HCT116 (cell line): ENCODE measurements at regions not wholly inside any gene's neighbourhood (a gene's known extent, or its start where the extent isn't known, plus 50 kb on each side); places are given as distances from the start of the nearest gene placed in this dataset.

Source experiments
- ATAC-seq: fragments of 200-7000 bp; cut with Tn5 transposase; 2 replicates; pipeline ENCODE4 v1.9.1; 2020; ENCODE audit warnings: mild to moderate bottlenecking, moderate library complexity
- BruUV-seq: library from RNA; stranded (reverse); fragments of 400-500 nt; replicated peaks from 2 replicates; lab custom pipeline; 2021; lab: Mats Ljungman, UMichigan
- CTCF ChIA-PET: fragments of 300-600 bp; sonication (Branson Sonifier 250); formaldehyde crosslinking; loops from one replicate; lab custom pipeline; 2021; ENCODE audit warnings: antibody characterized with exemption; lab: Charles Lee
- POLR2A ChIA-PET: fragments of 300-600, 350-600 bp; sonication (Branson Sonifier 250); formaldehyde crosslinking; loops from one replicate; lab custom pipeline; 2021; ENCODE audit warnings: antibody characterized with exemption; lab: Charles Lee
- RAD21 ChIA-PET, 2 experiments: fragments of 300-600 bp; sonication (Branson Sonifier 250); formaldehyde crosslinking; loops; one replicate each; lab custom pipeline; 2023; ENCODE audit warnings: low total read pairs in 2 of 2; ENCODE audit not compliant: uncharacterized antibody in 2 of 2, unreplicated experiment in 2 of 2, low non-redundant PET in 1 of 2; lab: Charles Lee
- DNase-seq: peaks from one replicate; pipeline ENCODE4 v3.0.0-alpha.2; 2010; ENCODE audit warnings: low read depth, low spot score
- H2AFZ ChIP-seq: fragments of 200-600 bp; shearing (Covaris generic), sonication (generic); 2 replicates; pipeline ENCODE4 v1.6.1; 2017; ENCODE audit warnings: low read depth, mixed run types, mixed read lengths, antibody characterized with exemption, low read length; ENCODE audit not compliant: poor library complexity, severe bottlenecking
- H3K27ac ChIP-seq: 2 replicates; pipeline ENCODE4 v1.5.1; 2012; ENCODE audit warnings: low read depth, low read length
- H3K27me3 ChIP-seq: fragments of 200-600 bp; sonication (generic); 2 replicates; pipeline ENCODE4 v1.6.1; 2016; ENCODE audit warnings: mixed run types, low read length, mixed read lengths; ENCODE audit not compliant: insufficient read depth
- H3K36me3 ChIP-seq, 2 experiments: fragments of 200-500 bp in 1 of 2; fragments of 200-600 bp in 1 of 2; sonication (Bioruptor generic) in 1 of 2; sonication (generic) in 1 of 2; 2 replicates each; pipeline versions ENCODE4 v1.5.1 to v1.6.1; 2014 to 2016; ENCODE audit warnings: low read length in 2 of 2, inconsistent platforms in 1 of 2, mixed read lengths in 1 of 2, mixed run types in 1 of 2; ENCODE audit not compliant: insufficient read depth in 2 of 2, control insufficient read depth in 1 of 2
- H3K4me1 ChIP-seq, 2 experiments: fragments of 200-600 bp in 1 of 2; sonication (generic) in 1 of 2; 2 replicates each; pipeline versions ENCODE4 v1.5.1 to v1.6.1; 2012 to 2017; ENCODE audit warnings: low read length in 2 of 2, inconsistent platforms in 1 of 2, mild to moderate bottlenecking in 1 of 2, mixed read lengths in 1 of 2, mixed run types in 1 of 2, moderate library complexity in 1 of 2; ENCODE audit not compliant: insufficient read depth in 2 of 2, control insufficient read depth in 1 of 2
- H3K4me2 ChIP-seq: fragments of 200-600 bp; sonication (generic); 2 replicates; pipeline ENCODE4 v1.6.1; 2017; ENCODE audit warnings: mixed run types, low read length, mixed read lengths
- H3K4me3 ChIP-seq, 2 experiments: fragments of 200-600 bp in 1 of 2; sonication (generic) in 1 of 2; replicated peaks in 1 of 2; 2 replicates each; pipeline ENCODE4 v1.5.1; 2011 to 2016; ENCODE audit warnings: low read length in 2 of 2, control low read depth in 1 of 2, low read depth in 1 of 2, mild to moderate bottlenecking in 1 of 2, mixed read lengths in 1 of 2, mixed run types in 1 of 2
- H3K79me2 ChIP-seq: fragments of 200-600 bp; sonication (generic); 2 replicates; pipeline ENCODE4 v1.6.1; 2017; ENCODE audit warnings: mild to moderate bottlenecking, mixed run types, low read length, moderate library complexity, mixed read lengths; ENCODE audit not compliant: insufficient read depth
- H3K9ac ChIP-seq: fragments of 200-600 bp; sonication (generic); 2 replicates; pipeline ENCODE4 v1.6.1; 2016; ENCODE audit warnings: low read length, mixed read lengths
- H3K9me2 ChIP-seq: fragments of 200-600 bp; sonication (generic), shearing (Covaris generic); 2 replicates; pipeline ENCODE4 v1.6.1; 2017; ENCODE audit warnings: mixed run types, mild to moderate bottlenecking, moderate library complexity; ENCODE audit not compliant: insufficient read depth
- H3K9me3 ChIP-seq, 2 experiments: fragments of 200-500 bp in 1 of 2; fragments of 200-600 bp in 1 of 2; sonication (Bioruptor generic) in 1 of 2; sonication (generic) in 1 of 2; 2 replicates each; pipeline ENCODE4 v1.6.1; 2014 to 2017; ENCODE audit warnings: low read length in 2 of 2, mixed read lengths in 2 of 2, inconsistent platforms in 1 of 2, low read depth in 1 of 2, mild to moderate bottlenecking in 1 of 2, mixed run types in 1 of 2, moderate library complexity in 1 of 2; ENCODE audit not compliant: control insufficient read depth in 1 of 2, insufficient read depth in 1 of 2
- H4K20me1 ChIP-seq: fragments of 200-600 bp; sonication (generic), shearing (Covaris generic); 2 replicates; pipeline ENCODE4 v1.6.1; 2017; ENCODE audit warnings: mixed run types, mild to moderate bottlenecking, moderate library complexity; ENCODE audit not compliant: insufficient read depth
- ATF3 ChIP-seq: IDR thresholded peaks from 2 replicates; pipeline ENCODE4 v1.6.1; 2012
- CBX3 ChIP-seq: IDR thresholded peaks from 2 replicates; pipeline ENCODE4 v1.6.1; 2012; ENCODE audit warnings: low read depth
- EGR1 ChIP-seq: IDR thresholded peaks from 2 replicates; pipeline ENCODE4 v1.6.1; 2012; ENCODE audit warnings: low read depth
- ELF1 ChIP-seq: IDR thresholded peaks from 2 replicates; pipeline ENCODE4 v1.6.1; 2012; ENCODE audit warnings: low read depth, borderline replicate concordance
- EZH2 ChIP-seq: fragments of 200-600 bp; sonication (generic); IDR thresholded peaks from 2 replicates; pipeline ENCODE4 v1.6.1; 2017; ENCODE audit warnings: antibody characterized with exemption, mixed run types
- EZH2phosphoT487 ChIP-seq: fragments of 200-600 bp; IDR thresholded peaks from 2 replicates; pipeline ENCODE4 v1.6.1; 2018; ENCODE audit warnings: antibody characterized with exemption, borderline replicate concordance
- JUND ChIP-seq: IDR thresholded peaks from 2 replicates; pipeline ENCODE4 v1.6.1; 2012
- MAX ChIP-seq: IDR thresholded peaks from 2 replicates; pipeline ENCODE4 v1.6.1; 2012
- POLR2A ChIP-seq: IDR thresholded peaks from 2 replicates; pipeline ENCODE4 v1.7.0; 2011; ENCODE audit warnings: borderline replicate concordance; ENCODE audit not compliant: insufficient read depth, insufficient read length; ENCODE audit errors: extremely low read depth
- POLR2AphosphoS5 ChIP-seq: IDR thresholded peaks from 2 replicates; pipeline ENCODE4 v1.6.1; 2011; ENCODE audit warnings: mild to moderate bottlenecking, low read depth, low read length, moderate library complexity
- RAD21 ChIP-seq: IDR thresholded peaks from 2 replicates; pipeline ENCODE4 v1.6.1; 2012; ENCODE audit warnings: low read depth, mild to moderate bottlenecking
- REST ChIP-seq: IDR thresholded peaks from 2 replicates; pipeline ENCODE4 v1.6.1; 2012; ENCODE audit warnings: low read depth
- SP1 ChIP-seq: IDR thresholded peaks from 2 replicates; pipeline ENCODE4 v1.6.1; 2012; ENCODE audit warnings: low read depth
- TCF7L2 ChIP-seq: IDR thresholded peaks from 2 replicates; pipeline ENCODE4 v1.7.0; 2011; ENCODE audit warnings: borderline replicate concordance, inconsistent platforms; ENCODE audit not compliant: insufficient read depth, insufficient read length; ENCODE audit errors: extremely low read depth
- YY1 ChIP-seq: IDR thresholded peaks from 2 replicates; pipeline ENCODE4 v1.6.1; 2011; ENCODE audit warnings: low read length, low read depth, moderate library complexity, mild to moderate bottlenecking; ENCODE audit not compliant: insufficient replicate concordance; ENCODE audit errors: extremely low read depth
- ZBTB33 ChIP-seq: IDR thresholded peaks from 2 replicates; pipeline ENCODE4 v1.6.1; 2011; ENCODE audit warnings: mild to moderate bottlenecking, low read length, moderate library complexity; ENCODE audit not compliant: insufficient replicate concordance; ENCODE audit errors: extremely low read depth
- ZFX ChIP-seq: fragments of 450-650 bp; IDR thresholded peaks from 2 replicates; pipeline ENCODE4 v1.6.1; 2017
- ZNF274 ChIP-seq: fragments of 200-500 bp; sonication (Bioruptor generic); IDR thresholded peaks from 2 replicates; pipeline ENCODE4 v1.6.1; 2014; ENCODE audit warnings: mild to moderate bottlenecking, low read depth, low read length, inconsistent platforms
- intact Hi-C: fragments of 100-400 bp; cut with micrococcal nuclease; formaldehyde crosslinking; loops from 2 replicates; pipeline ENCODE4 v1.10.0; 2022

GRCh38 chr16:64705443-64705842, 416.4 kb downstream of the CDH11 start:
- Histone ChIP-seq H3K27ac (no peak overlapping the region), H4K20me1 (no peaks in the 10 kb centered on the region), H3K9me3 (peaks cover 0 to 29% of the 10 kb centered on the region in 2 experiments; a peak in 2 of 4 replicates), H3K4me2 (no peak overlapping the region), H3K9me2 (no peaks in the 10 kb centered on the region), H2AFZ (no peak overlapping the region), H3K36me3 (no peaks in the 10 kb centered on the region), H3K79me2 (no peaks in the 10 kb centered on the region), H3K27me3 (no peaks in the 10 kb centered on the region), H3K9ac (no peak overlapping the region), H3K4me1 (no peaks in the 10 kb centered on the region), H3K4me3 (no peak overlapping the region)
- DNase-seq (no peak), ATAC-seq (no peak)
- no TSS peak for BruUV-seq
- ChIA-PET POLR2A (no interaction called here), RAD21 (no interaction called here), CTCF (no interaction called here)
- TF ChIP-seq ELF1 (no peak), ZBTB33 (no peak), TCF7L2 (no peak), JUND (no peak), REST (no peak), RAD21 (no peak), CBX3 (no peak), POLR2AphosphoS5 (no peak), POLR2A (no peak), YY1 (no peak), EZH2phosphoT487 (no peak), ZNF274 (no peak), ZFX (no peak), SP1 (no peak), EZH2 (no peak), EGR1 (no peak), ATF3 (no peak), MAX (no peak)
- intact Hi-C loops: no loop called here
